KMS-11 (cell line): ENCODE measurements at regions not wholly inside any gene's neighbourhood (a gene's known extent, or its start where the extent isn't known, plus 50 kb on each side); places are given as distances from the start of the nearest gene placed in this dataset.

Experiments used
- H2AFZ ChIP-seq: fragments of 200-600 bp; sonication (generic); 2 replicates; pipeline ENCODE4 v1.6.1; 2016; ENCODE audit warnings: antibody characterized with exemption, mixed run types, low read depth
- H3K27ac ChIP-seq: fragments of 200-600 bp; sonication (generic); 2 replicates; pipeline ENCODE4 v1.6.1; 2016; ENCODE audit warnings: mild to moderate bottlenecking, mixed run types
- H3K27me3 ChIP-seq: fragments of 200-600 bp; sonication (generic); 2 replicates; pipeline ENCODE4 v1.6.1; 2017; ENCODE audit warnings: mild to moderate bottlenecking, low read depth, mixed run types, moderate library complexity; ENCODE audit not compliant: insufficient read depth
- H3K36me3 ChIP-seq: fragments of 200-600 bp; sonication (generic); 2 replicates; pipeline ENCODE4 v1.6.1; 2017; ENCODE audit warnings: mild to moderate bottlenecking, mixed run types; ENCODE audit not compliant: insufficient read depth
- H3K4me1 ChIP-seq: fragments of 200-600 bp; sonication (generic); 2 replicates; pipeline ENCODE4 v1.6.1; 2016; ENCODE audit warnings: mild to moderate bottlenecking, low read depth, mixed run types; ENCODE audit not compliant: poor library complexity, severe bottlenecking
- H3K4me2 ChIP-seq: fragments of 200-600 bp; sonication (generic); 2 replicates; pipeline ENCODE4 v1.7.0; 2016; ENCODE audit warnings: mild to moderate bottlenecking, mixed run types
- H3K4me3 ChIP-seq: fragments of 200-600 bp; sonication (generic); IDR thresholded peaks from 2 replicates; pipeline ENCODE4 v1.6.1; 2017; ENCODE audit warnings: low read depth, low read length, mixed read lengths; ENCODE audit not compliant: insufficient read depth
- H3K79me2 ChIP-seq: fragments of 200-600 bp; sonication (generic); 2 replicates; pipeline ENCODE4 v1.6.1; 2016; ENCODE audit warnings: low read depth, mixed run types; ENCODE audit not compliant: insufficient read depth
- H3K9ac ChIP-seq: fragments of 200-600 bp; sonication (generic); 2 replicates; pipeline ENCODE4 v1.6.1; 2016; ENCODE audit warnings: mild to moderate bottlenecking, mixed run types
- H4K20me1 ChIP-seq: fragments of 200-600 bp; sonication (generic); 2 replicates; pipeline ENCODE4 v1.6.1; 2016; ENCODE audit warnings: mild to moderate bottlenecking, mixed run types; ENCODE audit not compliant: insufficient read depth
- TF ChIP-seq, protein P1 (sequence below): fragments of 200-600 bp; sonication (generic); conservative IDR thresholded peaks from 2 replicates; pipeline ENCODE4 v1.6.1; 2017; ENCODE audit warnings: low read depth, mild to moderate bottlenecking, antibody characterized with exemption, low read length, moderate library complexity, mixed read lengths

DNA sequence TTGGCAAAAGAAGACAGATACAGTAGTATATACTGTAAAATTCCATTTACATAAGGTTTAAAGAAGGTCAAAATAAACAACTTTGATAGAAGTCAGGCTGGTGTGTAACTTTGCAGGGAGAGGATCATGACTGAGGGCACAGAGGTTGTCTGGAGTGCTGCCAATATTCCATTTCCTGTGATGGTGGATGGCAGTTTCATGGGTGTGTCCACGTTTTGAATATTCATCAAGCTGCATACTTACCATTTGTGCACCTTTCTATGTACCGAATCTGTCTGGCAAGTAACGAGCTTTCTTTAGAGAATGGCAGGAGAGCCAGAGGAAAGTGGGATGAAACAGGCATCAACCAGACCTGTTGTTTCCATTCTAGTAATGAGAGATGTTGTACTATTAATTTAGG lies 420.5 kb upstream of the HTR2A start:
- Histone ChIP-seq H3K27me3 (no peaks in the 10 kb centered on the region), H4K20me1 (no peaks in the 10 kb centered on the region), H2AFZ (no peak overlapping the region), H3K9ac (no peak overlapping the region), H3K27ac (no peak overlapping the region), H3K4me2 (no peak overlapping the region), H3K4me3 (no peak overlapping the region), H3K79me2 (no peaks in the 10 kb centered on the region), H3K4me1 (no peaks in the 10 kb centered on the region), H3K36me3 (no peaks in the 10 kb centered on the region)
- TF ChIP-seq, protein P1, sequence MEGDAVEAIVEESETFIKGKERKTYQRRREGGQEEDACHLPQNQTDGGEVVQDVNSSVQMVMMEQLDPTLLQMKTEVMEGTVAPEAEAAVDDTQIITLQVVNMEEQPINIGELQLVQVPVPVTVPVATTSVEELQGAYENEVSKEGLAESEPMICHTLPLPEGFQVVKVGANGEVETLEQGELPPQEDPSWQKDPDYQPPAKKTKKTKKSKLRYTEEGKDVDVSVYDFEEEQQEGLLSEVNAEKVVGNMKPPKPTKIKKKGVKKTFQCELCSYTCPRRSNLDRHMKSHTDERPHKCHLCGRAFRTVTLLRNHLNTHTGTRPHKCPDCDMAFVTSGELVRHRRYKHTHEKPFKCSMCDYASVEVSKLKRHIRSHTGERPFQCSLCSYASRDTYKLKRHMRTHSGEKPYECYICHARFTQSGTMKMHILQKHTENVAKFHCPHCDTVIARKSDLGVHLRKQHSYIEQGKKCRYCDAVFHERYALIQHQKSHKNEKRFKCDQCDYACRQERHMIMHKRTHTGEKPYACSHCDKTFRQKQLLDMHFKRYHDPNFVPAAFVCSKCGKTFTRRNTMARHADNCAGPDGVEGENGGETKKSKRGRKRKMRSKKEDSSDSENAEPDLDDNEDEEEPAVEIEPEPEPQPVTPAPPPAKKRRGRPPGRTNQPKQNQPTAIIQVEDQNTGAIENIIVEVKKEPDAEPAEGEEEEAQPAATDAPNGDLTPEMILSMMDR, result no peak

DNA sequence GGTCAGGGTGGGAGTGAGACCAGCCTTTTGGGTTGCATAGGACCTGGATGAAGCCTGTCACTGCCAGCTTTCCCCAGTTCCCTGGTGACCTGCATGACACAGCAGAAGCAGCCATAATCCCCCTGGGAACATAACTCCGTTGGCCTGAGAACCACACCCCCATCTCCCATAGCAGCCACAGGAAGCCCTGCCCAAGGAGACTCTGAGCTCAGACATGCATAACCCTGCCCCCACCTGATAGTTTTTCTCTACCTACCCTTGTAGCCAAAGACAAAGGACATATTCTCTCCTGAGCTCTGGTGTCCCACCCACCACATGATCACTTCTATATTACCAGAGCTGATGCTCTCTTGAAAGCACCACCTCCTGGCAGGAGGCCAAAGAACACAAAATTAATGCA lies 413.5 kb upstream of the HTR2A start:
- H3K9ac ChIP-seq, result no peak overlapping the region
- H2AFZ ChIP-seq, result no peak overlapping the region

DNA sequence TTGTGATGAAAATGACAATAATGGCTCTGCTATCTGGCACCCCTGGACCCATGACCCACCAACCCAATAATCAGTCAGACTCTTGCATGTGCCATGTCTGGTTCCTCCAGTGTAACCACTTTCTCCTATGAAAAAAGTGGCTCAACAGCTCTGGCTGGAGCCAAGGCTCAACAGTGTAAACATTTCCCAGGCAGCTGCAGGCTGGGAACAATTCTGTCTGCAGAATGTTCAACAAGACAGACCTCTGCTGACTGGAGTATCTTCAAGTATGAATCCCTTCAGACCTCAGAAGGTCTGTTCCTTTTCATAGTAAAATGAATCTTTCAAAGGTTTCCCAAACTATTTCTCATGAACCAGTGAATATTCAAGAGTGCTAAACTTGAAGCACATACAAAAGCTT lies 410.1 kb upstream of the HTR2A start:
- Histone ChIP-seq H3K27me3 (no peaks in the 10 kb centered on the region), H3K4me3 (no peak overlapping the region), H3K36me3 (no peaks in the 10 kb centered on the region), H3K4me1 (no peaks in the 10 kb centered on the region), H3K79me2 (no peaks in the 10 kb centered on the region), H2AFZ (no peak overlapping the region), H3K27ac (no peak overlapping the region), H3K9ac (no peak overlapping the region), H3K4me2 (no peak overlapping the region), H4K20me1 (no peaks in the 10 kb centered on the region)
- TF ChIP-seq, protein P1, result no peak

More for the DNA sequence above, 413.5 kb upstream of the HTR2A start:
- H3K27me3 ChIP-seq, result no peaks in the 10 kb centered on the region
- TF ChIP-seq, protein P1, result no peak
- no peaks in the 10 kb centered on the region for H4K20me1 ChIP-seq
- no peak overlapping the region for H3K4me2 ChIP-seq
- H3K36me3 ChIP-seq, result no peaks in the 10 kb centered on the region
- H3K4me3 ChIP-seq, result no peak overlapping the region
- H3K79me2 ChIP-seq, result no peaks in the 10 kb centered on the region
- H3K27ac ChIP-seq, result no peak overlapping the region
- no peaks in the 10 kb centered on the region for H3K4me1 ChIP-seq

DNA sequence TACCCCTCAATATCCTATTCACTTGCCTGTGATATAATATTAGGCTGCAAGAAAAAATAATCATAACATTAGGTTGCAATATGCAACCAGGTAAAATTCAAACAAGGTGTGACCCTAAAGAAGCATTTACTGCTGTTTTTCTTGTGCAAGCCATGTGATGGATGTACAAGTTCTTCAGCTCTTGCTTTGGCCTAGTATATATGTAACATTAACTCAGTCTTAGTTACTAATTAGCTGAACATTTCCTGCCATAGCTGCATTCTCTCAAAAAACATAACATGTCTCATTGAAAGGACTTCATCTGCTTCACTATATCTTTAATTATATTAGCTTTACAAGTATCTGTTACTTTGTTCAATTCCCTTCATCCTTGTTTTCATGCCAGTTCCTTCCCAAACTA lies 406.8 kb upstream of the HTR2A start:
- Histone ChIP-seq H3K4me1 (no peaks in the 10 kb centered on the region), H2AFZ (no peak overlapping the region), H3K36me3 (no peaks in the 10 kb centered on the region), H3K79me2 (no peaks in the 10 kb centered on the region), H3K27me3 (no peaks in the 10 kb centered on the region), H3K4me2 (no peak overlapping the region), H3K9ac (no peak overlapping the region), H3K27ac (no peak overlapping the region), H3K4me3 (no peak overlapping the region), H4K20me1 (no peaks in the 10 kb centered on the region)
- TF ChIP-seq, protein P1, result no peak
